GM18867 (cell line): ENCODE measurements at regions not wholly inside any gene's neighbourhood (a gene's known extent, or its start where the extent isn't known, plus 50 kb on each side); places are given as distances from the start of the nearest gene placed in this dataset.

Source experiments
- ATAC-seq: cut with Tn5 transposase; IDR thresholded peaks from one replicate; pipeline ENCODE4 v1.9.1; 2021; ENCODE audit warnings: mild to moderate bottlenecking, moderate library complexity; ENCODE audit not compliant: unreplicated experiment

- no peak for ATAC-seq
Observed at GRCh38 chrX:43005561-43005960, 227.6 kb upstream of the PPP1R2C start.

- no peak for ATAC-seq
Observed at GRCh38 chrX:43008356-43008755, 230.4 kb upstream of the PPP1R2C start.

- ATAC-seq: no peak
Observed at GRCh38 chrX:43016021-43016420, 238.1 kb upstream of the PPP1R2C start.

GRCh38 chrX:43018031-43018430, 240.1 kb upstream of the PPP1R2C start:
- ATAC-seq: no peak

- ATAC-seq: no peak
Observed at GRCh38 chrX:43019021-43019420, 241.1 kb upstream of the PPP1R2C start.

- no peak for ATAC-seq
Observed at GRCh38 chrX:43025806-43026315, 247.9 kb upstream of the PPP1R2C start.

- ATAC-seq: no peak
Observed at GRCh38 chrX:43064096-43064495, 286.1 kb upstream of the PPP1R2C start.

GRCh38 chrX:43065978-43066377, 288.0 kb upstream of the PPP1R2C start:
- no peak for ATAC-seq

GRCh38 chrX:43068639-43069038, 290.7 kb upstream of the PPP1R2C start:
- ATAC-seq: no peak

GRCh38 chrX:43083016-43083415, 305.1 kb upstream of the PPP1R2C start:
- no peak for ATAC-seq

- no peak for ATAC-seq
Observed at GRCh38 chrX:43087830-43088229, 309.9 kb upstream of the PPP1R2C start.

- ATAC-seq: no peak
Observed at GRCh38 chrX:43096830-43097229, 318.9 kb upstream of the PPP1R2C start.

- no peak for ATAC-seq
Observed at GRCh38 chrX:43106009-43106408, 328.0 kb upstream of the PPP1R2C start.

- ATAC-seq: no peak
Observed at GRCh38 chrX:43108828-43109227, 330.9 kb upstream of the PPP1R2C start.

GRCh38 chrX:43121637-43122036, 343.7 kb upstream of the PPP1R2C start:
- ATAC-seq: no peak

- ATAC-seq: no peak
Observed at GRCh38 chrX:43139645-43140044, 361.7 kb upstream of the PPP1R2C start.

- no peak for ATAC-seq
Observed at GRCh38 chrX:43140582-43140981, 362.6 kb upstream of the PPP1R2C start.

GRCh38 chrX:43141885-43142284, 363.9 kb upstream of the PPP1R2C start:
- ATAC-seq: no peak

- ATAC-seq: no peak
Observed at GRCh38 chrX:43148305-43148704, 370.3 kb upstream of the PPP1R2C start.

- ATAC-seq: no peak
Observed at GRCh38 chrX:43165343-43165920, 387.5 kb upstream of the PPP1R2C start.

- no peak for ATAC-seq
Observed at GRCh38 chrX:43166874-43167273, 388.9 kb upstream of the PPP1R2C start.

- ATAC-seq: no peak
Observed at GRCh38 chrX:43175434-43175833, 397.5 kb upstream of the PPP1R2C start.

- ATAC-seq: no peak
Observed at GRCh38 chrX:43176686-43177085, 398.7 kb upstream of the PPP1R2C start.
